ENCODE measurements at regions not wholly inside any gene's neighbourhood (a gene's known extent, or its start where the extent isn't known, plus 50 kb on each side); places are given as distances from the start of the nearest gene placed in this dataset.
A peak's percentile ranks its signal among the peaks of the same experiment; 100 is the strongest.

DNA sequence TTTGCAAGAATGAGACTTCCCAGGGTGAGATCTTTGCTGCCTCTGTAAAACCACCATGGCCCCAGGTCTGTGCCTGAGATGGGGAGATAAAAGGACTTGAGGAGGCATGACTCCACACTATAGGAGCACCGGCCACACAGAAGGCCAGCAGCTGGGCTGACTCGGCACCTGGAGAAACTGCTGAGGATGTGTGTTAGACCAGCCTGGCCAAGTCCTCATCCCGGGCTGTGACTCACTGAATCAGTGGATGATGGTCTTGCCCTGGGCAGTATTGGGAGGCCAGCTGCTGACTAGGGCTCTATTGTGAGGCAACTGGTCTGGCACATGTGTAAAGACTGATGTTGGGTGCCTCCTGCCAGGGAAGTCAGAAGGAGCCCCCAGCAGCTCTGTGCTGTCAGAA is 286.2 kb downstream of the ACTL7B start:
- Histone ChIP-seq H3K9me3 (ENCODE audit: control insufficient read depth, low read depth, low read length) (no peaks in the 10 kb centered on the region), H4K20me1 (ENCODE audit: control insufficient read depth, extremely low read depth, insufficient read depth, low read length) (no peaks in the 10 kb centered on the region), H2AFZ (ENCODE audit: control insufficient read depth, low read length) (no peak overlapping the region), H3K27me3 (ENCODE audit: control insufficient read depth, extremely low read depth, insufficient read depth, low read length) (no peaks in the 10 kb centered on the region), H3K79me2 (ENCODE audit: control insufficient read depth, insufficient read depth, low read length) (no peaks in the 10 kb centered on the region), H3K36me3 (ENCODE audit: control insufficient read depth in 2 of 2, extremely low read depth in 1 of 2, insufficient read depth in 2 of 2, low read length in 2 of 2) (no peaks in the 10 kb centered on the region), H3K4me2 (ENCODE audit: control insufficient read depth, extremely low read depth, insufficient read depth, low read depth, low read length) (no peak overlapping the region), H3K4me1 (ENCODE audit: control insufficient read depth, extremely low read depth, insufficient read depth, low read length) (peaks cover 40% of the 10 kb centered on the region), H3K9ac (ENCODE audit: control insufficient read depth, extremely low read depth, insufficient read depth, low read length) (no peak overlapping the region), H3K27ac (ENCODE audit: control insufficient read depth, insufficient read depth, low read length) (no peak overlapping the region), H3K4me3 (ENCODE audit: control insufficient read depth in 2 of 3, extremely low read depth in 1 of 3, insufficient read depth in 2 of 3, low read depth in 1 of 3, low read length in 3 of 3) (no peak overlapping the region), H3K9me1 (ENCODE audit: control insufficient read depth, extremely low read depth, insufficient read depth, low read length) (no peaks in the 10 kb centered on the region)
- DNase-seq (ENCODE audit: low read depth, low spot score) (peak; percentile 77), FAIRE-seq (peak; percentile 86)
- TF ChIP-seq, protein P1, sequence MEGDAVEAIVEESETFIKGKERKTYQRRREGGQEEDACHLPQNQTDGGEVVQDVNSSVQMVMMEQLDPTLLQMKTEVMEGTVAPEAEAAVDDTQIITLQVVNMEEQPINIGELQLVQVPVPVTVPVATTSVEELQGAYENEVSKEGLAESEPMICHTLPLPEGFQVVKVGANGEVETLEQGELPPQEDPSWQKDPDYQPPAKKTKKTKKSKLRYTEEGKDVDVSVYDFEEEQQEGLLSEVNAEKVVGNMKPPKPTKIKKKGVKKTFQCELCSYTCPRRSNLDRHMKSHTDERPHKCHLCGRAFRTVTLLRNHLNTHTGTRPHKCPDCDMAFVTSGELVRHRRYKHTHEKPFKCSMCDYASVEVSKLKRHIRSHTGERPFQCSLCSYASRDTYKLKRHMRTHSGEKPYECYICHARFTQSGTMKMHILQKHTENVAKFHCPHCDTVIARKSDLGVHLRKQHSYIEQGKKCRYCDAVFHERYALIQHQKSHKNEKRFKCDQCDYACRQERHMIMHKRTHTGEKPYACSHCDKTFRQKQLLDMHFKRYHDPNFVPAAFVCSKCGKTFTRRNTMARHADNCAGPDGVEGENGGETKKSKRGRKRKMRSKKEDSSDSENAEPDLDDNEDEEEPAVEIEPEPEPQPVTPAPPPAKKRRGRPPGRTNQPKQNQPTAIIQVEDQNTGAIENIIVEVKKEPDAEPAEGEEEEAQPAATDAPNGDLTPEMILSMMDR (optimal IDR thresholded peaks at IDR 0.05 in 1 of 3, IDR thresholded peaks at IDR 0.05 in 1 of 3, conservative IDR thresholded peaks at IDR 0.05 in 1 of 3; ENCODE audit: extremely low read depth in 1 of 3, insufficient read depth in 2 of 3, low read length in 3 of 3) = no peak
- TF ChIP-seq EZH2 (IDR thresholded peaks at IDR 0.05; ENCODE audit: low read length) = no peak
- dilution Hi-C loops (cut with MboI; ENCODE audit: extremely low pct_ligation_motif_present, low sequenced_read_pairs) = no loop called here

DNA sequence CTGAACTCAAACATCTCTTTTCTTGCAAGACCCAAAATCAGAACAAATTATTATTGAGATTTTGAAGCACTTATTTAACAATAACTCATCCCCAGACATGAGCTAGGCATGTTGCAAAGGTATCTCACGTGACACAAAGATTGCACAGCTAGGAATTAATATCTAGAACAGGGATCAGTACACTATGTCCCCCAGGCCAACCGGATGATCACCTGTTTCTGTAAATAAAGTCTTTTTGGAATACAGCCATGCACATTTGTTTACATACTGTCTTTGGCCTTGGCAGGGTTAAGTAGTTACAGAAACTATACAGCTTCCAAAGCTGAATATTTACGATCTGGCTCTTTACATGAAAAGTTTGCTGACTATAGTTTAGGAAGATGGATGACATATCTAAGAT is 287.7 kb downstream of the ACTL7B start:
- no peaks in the 10 kb centered on the region for H3K9me1 ChIP-seq (ENCODE audit: control insufficient read depth, extremely low read depth, insufficient read depth, low read length)
- H3K9ac ChIP-seq (ENCODE audit: control insufficient read depth, extremely low read depth, insufficient read depth, low read length) = no peak overlapping the region
- H2AFZ ChIP-seq (ENCODE audit: control insufficient read depth, low read length) = no peak overlapping the region
- H3K36me3 ChIP-seq (ENCODE audit: control insufficient read depth in 2 of 2, extremely low read depth in 1 of 2, insufficient read depth in 2 of 2, low read length in 2 of 2) = no peaks in the 10 kb centered on the region
- H3K4me1 ChIP-seq (ENCODE audit: control insufficient read depth, extremely low read depth, insufficient read depth, low read length) = peaks cover 40% of the 10 kb centered on the region
- no peaks in the 10 kb centered on the region for H3K27me3 ChIP-seq (ENCODE audit: control insufficient read depth, extremely low read depth, insufficient read depth, low read length)
- TF ChIP-seq EZH2 (IDR thresholded peaks at IDR 0.05; ENCODE audit: low read length) = no peak
- TF ChIP-seq, protein P1 (optimal IDR thresholded peaks at IDR 0.05 in 1 of 3, IDR thresholded peaks at IDR 0.05 in 1 of 3, conservative IDR thresholded peaks at IDR 0.05 in 1 of 3; ENCODE audit: extremely low read depth in 1 of 3, insufficient read depth in 2 of 3, low read length in 3 of 3) = no peak
- DNase-seq (ENCODE audit: low read depth, low spot score) (no peak), FAIRE-seq (peak; percentile 83)
- H3K27ac ChIP-seq (ENCODE audit: control insufficient read depth, insufficient read depth, low read length) = no peak overlapping the region
- H3K4me2 ChIP-seq (ENCODE audit: control insufficient read depth, extremely low read depth, insufficient read depth, low read depth, low read length) = no peak overlapping the region
- no peaks in the 10 kb centered on the region for H3K79me2 ChIP-seq (ENCODE audit: control insufficient read depth, insufficient read depth, low read length)
- dilution Hi-C loops (cut with MboI; ENCODE audit: extremely low pct_ligation_motif_present, low sequenced_read_pairs) = no loop called here
- H4K20me1 ChIP-seq (ENCODE audit: control insufficient read depth, extremely low read depth, insufficient read depth, low read length) = no peaks in the 10 kb centered on the region
- no peaks in the 10 kb centered on the region for H3K9me3 ChIP-seq (ENCODE audit: control insufficient read depth, low read depth, low read length)
- H3K4me3 ChIP-seq (ENCODE audit: control insufficient read depth in 2 of 3, extremely low read depth in 1 of 3, insufficient read depth in 2 of 3, low read depth in 1 of 3, low read length in 3 of 3) = no peak overlapping the region

All from keratinocyte (primary cell).